SIG-M5 treated with dmso at 0.1 percent for 504 hours (cell line): ENCODE measurements at regions not wholly inside any gene's neighbourhood (a gene's known extent, or its start where the extent isn't known, plus 50 kb on each side); places are given as distances from the start of the nearest gene placed in this dataset.
"Not testable (repeated sequence)": the region's sequence is repeated elsewhere in the genome, so short reads cannot be mapped to it uniquely, and the experiment has no call there.

Source experiments
- DNase-seq: peaks from one replicate; lab custom pipeline; 2025; ENCODE audit not compliant: unreplicated experiment; lab: John Stamatoyannopoulos, UW

DNA sequence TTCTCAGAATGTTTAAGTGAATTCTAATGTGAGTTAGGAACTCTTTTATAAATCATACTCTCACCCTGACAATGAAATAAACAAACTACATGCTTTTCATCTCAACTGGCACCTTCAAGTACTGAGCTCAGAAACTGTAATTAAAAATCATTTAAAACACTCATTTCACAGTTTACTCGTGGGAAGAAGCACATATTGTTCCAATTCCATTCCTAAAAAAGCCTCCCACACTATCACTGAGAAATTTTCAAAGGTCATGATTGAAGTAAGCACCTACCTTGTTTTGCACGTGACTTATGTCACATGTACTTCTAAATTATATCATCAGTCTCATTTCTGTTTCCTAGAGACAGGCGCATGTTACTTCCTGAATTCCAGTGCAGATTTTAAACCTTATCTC, 678.1 kb upstream of the SLC8A1 start:
- no peak for DNase-seq

DNA sequence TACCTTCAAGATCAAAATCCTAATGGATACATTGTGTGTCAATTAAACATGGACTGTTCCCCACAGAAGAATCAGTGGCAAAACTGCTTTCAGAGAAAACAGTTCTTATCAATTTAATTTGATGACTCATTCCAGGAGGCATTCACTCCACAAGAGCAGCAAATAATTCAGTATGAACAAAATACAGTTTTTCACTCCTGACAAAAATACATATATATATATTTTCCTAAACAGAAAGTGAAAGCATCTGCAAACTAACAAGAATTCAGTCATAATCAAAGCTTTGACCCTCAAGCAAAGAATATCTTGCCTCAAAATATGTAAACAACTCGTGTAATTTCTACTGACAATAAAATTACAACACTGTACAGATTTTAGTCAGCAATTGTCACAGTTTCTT, 685.1 kb upstream of the SLC8A1 start:
- DNase-seq, result no peak

DNA sequence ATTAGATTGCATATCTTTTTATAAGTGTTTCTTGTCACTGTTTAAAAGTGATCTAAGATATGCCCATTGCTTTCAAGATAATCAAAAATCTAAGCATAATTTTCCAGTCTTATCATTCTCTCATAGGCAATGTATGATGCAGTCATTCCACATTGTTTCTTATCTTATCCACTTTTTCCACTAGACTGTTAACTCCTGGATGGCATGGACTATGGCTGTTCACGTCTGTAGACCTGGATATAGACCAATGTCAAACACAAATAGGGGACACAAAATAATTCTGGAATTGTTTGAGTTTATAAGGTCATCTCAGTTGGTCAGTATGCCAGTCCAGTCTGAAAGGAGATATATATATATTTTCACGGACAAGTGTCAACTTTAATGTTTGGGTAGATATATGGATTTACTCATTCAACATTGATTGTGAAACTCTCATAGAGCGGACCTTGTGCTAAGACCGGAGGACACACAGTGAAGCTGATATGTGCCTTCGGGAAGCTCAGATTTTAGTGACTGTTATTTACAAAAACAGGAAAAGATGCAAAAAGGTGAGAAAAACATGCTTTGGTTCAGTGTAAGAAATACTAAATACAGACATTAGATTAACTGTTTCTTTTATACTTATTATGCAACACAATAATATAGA, 689.4 kb upstream of the SLC8A1 start:
- no peak for DNase-seq

DNA sequence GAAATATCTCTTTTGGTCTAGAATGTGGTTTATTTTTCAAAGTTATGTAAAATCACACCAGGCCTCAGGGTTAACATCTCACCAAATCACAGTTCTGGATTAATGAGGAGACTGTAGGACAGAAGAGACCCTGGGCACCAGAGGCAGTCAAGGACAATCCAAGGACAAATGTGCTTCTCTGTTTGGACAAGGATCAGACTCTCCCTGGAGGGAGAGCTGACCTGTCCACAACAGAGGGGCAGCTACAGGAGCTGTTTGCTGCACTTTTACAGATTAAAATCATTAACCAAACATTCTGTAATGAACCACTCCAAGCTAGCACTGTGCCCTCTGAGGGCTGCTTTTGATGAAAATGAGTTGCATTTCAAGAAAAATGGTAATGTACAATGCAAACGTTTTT, 690.6 kb upstream of the SLC8A1 start:
- no peak for DNase-seq

DNA sequence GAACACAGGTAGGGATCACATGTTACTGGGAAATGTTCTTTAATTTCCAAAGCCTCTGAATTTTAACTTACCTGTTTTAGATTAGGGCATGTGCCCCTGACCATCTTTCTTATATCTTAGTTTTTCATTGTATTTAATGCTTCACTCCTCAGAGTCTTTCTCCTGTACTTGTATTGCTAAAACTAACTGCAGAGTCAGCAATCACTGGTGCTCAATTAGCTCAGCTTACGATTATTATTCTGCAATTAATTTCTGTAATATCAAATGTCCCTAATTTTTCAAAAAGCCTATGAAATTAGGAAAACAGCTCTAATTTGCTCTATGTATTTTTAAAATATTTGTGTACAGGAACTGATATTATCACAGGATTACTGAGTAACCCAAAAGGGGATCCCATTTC, 693.2 kb upstream of the SLC8A1 start:
- DNase-seq, result no peak

DNA sequence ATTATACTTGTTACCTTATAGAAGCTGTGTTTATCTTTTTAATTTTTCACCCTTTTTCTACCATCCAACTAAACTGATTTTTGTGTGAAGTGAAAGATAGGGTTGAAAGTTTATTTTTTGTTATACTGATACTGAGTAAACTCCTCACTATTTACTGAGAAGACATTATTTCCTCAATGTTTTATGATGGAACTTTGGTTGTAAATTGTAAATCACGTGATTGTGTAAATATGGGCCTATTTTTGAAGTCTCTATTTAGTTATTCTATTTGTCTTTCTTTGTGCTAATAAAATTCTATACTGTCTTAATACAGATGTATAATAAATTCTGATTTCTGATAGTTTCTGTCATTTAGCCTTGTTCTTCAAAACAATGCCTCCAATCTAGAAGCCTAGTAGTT, 697.2 kb upstream of the SLC8A1 start:
- DNase-seq, result no peak

DNA sequence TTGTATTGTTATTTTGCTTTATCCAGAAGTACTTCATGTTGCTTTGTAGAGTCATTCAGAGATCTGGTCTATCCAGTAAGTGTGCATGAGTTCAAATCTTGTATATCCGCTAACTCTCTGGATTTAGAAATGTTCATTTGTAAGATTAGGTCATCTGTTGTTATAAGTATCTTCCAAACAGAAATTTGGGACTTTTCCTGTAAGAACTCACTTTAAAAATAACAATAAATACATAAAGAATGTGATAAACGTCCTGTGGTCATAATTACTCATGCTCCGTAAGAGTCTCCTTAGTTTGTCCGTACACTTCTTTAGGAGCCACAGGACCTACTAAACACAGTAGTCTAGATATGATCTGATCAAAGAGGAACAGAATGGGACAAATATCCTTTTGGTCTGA, 699.9 kb upstream of the SLC8A1 start:
- DNase-seq, result no peak

DNA sequence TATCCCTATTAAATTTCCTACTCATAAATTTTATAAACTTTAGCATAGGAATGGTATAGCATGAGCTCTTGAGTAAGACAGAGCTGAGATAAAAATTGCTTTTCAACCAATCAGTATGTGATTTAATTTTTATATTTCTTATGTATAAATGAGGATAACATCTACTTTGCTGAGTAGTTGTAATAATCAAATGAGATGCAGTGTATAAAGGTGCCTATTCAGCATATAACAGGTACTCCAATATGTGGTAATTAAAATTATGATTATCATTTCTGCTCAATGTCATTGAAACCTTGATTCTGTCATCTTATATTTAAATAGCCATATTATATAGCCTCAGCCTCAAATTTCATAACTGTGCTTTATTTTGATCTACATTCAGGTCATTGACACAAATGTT, 700.4 kb upstream of the SLC8A1 start:
- no peak for DNase-seq

DNA sequence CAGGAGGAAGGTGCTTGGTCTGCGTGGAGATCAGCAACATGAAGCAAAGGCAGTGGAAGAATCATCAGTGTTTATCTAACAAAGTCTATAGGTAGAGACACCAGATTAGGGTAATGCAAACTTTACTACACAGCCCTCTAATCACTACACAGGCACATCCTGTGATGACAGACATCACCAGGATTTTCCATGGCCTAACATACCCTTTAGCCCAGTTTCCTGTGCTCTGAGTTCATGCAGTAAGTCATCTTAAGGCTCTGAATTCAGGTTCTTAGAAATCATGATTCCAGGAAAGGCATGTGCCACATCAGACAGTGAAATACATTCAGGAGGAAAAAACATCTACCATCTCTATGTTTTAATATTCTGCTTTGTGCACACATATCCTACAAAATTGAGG, 708.5 kb upstream of the SLC8A1 start:
- DNase-seq, result no peak

DNA sequence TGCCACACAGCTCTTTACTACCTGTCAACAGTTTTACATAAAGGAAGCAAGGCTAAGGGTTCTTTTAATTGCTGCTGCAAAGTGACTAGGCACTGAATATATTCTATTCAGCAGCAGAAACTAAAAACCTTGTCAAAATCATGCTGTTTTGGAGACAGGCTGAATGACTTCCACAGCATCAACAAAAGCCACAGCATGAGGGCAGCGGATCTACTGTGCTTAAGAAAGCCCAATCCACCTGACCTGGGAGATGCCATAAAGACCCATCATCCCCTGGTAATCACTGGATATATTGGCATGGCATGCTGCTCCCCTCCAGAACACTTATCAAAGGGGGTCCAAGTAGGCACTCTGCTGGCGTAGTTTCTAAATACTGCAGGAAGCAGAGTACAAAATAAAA, 715.1 kb upstream of the SLC8A1 start:
- DNase-seq, result no peak

DNA sequence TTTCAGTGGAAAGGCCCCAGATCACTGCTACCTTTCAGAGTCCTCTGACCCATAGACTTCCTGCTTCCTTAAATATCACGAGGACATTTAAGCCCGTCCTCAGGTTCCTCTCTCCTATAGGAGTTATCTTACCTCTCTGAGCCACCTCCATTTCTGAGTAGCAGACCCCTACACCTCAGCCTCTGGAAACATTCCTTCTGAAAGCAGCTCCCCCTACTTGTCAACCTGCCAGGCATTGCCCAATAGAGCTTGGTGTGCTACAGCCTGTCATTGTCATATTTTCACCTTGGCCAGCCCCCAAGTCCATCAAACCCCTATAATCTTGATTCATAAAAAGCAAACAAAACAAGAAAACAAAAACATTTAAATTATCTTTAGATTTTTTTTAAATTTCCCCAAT, 717.9 kb upstream of the SLC8A1 start:
- DNase-seq, result no peak

DNA sequence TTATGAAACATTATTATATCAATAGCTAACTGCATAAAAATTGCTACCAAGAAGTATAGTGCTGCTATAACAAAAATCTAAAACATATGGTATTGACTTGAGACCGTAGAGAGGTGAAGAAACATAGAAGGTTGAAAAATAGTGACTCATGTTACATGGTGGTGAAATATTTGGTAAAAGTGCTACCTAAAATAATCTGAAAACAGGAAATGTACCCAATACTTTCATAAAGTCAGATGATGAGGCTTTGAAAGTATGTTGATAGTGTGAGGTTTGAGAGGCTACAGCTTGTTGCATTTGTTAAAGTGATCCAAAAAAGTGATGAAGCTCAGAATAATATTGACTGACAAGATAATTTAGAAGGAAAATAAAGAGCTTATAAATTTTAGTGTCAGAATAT, 718.7 kb upstream of the SLC8A1 start:
- no peak for DNase-seq

DNA sequence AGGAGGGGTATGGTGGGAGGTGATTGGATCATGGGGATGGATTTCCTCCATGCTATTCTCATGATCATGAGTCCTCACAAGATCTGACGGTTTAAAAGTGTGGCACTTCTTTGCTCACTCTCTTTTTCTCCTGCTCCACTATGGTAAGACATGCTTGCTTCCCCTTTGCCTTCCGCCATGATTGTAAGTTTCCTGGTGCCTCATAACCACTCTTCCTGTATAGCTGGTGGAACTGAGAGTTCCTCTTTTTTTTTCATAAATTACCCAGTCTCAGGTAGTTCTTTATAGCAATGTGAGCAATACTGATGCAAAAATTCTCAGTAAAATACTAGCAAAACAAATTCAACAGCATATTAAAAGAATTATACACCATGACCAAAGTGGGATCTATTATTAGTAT, 728.5 kb upstream of the SLC8A1 start:
- DNase-seq, result no peak

DNA sequence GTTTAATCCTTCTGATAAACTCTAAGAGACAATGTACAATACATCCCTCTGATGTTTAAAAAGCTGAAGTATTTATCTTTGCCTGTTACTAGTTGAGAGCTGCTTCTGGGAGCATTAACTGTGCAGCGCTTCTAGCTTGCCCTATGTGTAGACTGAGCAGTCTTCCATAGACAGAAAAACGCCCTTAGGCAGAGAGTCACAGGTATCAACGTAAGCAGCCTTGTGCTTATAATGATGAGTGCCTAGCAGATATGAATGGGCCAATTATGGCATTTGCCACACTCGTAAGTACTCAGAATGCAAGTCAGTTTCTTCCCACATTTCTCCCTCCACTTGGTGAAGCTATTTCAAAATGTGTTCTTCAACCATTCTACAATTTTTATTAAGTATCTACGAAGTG, 731.1 kb upstream of the SLC8A1 start:
- no peak for DNase-seq

DNA sequence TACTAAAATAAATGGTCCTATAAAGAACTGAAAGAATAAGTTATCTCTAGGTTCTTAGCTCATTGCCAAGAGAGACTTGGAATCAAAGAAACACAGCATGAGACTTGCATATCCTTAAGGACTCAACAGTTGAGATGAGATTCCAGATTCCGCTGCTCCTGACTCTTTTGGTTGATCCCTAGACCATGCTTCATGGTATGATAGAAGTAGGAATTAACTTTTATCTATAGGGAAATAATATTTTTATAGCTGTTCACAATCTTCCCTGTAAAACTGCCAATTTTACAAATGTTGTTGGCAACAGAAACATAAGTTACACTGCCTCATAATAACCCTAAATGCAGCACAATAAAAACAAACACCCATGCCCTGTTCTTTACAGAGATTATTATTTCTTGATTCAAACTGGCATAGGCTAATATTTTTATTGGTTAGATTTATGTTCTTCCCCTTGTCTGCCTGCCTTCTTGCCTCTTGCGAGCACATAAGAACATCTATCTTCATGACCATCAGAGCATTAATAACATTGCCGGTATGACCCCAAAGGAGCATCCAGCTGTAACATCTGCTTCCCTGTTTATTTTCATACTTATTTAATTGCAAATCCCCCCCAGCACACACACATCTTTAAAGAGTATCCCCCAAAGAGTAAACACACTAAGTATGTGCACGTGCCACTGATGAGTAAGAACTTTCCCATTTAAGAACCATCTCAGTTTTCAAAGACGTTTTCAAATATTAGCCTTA, 735.7 kb upstream of the SLC8A1 start:
- no peak for DNase-seq

DNA sequence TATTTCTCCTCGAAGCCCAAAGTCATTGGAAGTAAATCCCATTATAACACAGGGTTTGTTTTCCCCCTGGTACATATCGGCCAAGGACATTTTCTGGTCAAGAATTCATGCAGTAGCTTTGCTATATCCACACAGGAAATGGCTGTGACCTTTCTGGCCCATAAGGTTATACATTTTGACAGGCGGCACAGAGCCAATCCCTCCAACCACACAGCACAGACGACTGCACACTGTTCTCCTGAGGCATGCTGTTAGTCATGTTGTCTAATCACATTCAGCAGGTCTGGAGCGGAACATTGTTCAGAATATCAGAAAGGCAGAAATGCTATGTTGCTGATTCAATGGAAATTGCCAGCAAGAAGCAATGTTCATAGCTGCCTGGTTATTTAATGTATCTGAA, 742.3 kb upstream of the SLC8A1 start:
- DNase-seq, result no peak

DNA sequence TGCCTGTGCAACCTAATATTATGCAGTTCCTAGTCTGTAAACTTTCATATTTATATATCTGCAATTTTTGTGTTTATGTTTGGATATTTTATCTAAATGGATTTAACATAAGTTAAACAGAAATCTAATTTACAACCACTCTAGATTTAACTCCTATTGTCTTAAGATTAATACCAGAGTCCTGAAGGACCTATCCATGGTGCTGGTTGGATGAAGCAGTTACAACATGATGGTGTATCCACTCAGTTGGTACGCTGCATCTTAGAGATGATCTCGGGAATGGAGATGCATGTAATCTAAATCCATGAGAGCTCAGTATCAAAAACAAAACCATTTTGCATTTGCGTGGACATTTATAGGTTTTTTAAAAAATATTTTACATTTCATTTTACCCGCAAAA, 745.9 kb upstream of the SLC8A1 start:
- DNase-seq, result no peak

DNA sequence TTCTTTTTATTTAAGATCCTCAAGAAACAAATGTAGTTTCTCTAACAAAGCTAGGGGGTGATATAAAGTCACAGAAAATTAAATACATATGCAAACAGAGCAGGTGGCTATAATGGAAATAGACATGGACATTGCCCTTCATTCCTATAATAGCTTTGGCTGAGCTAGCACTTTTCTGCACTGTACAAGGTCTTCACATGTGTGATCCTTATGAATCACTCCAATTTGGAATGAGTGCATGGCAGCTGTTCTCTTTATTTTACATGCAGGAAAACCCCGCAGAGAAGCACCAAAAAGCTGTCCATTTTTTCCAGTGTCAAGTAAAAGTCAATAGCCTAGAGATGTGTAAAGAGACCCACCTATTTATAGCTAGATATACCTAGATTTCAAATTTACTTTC, 747.4 kb upstream of the SLC8A1 start:
- no peak for DNase-seq

DNA sequence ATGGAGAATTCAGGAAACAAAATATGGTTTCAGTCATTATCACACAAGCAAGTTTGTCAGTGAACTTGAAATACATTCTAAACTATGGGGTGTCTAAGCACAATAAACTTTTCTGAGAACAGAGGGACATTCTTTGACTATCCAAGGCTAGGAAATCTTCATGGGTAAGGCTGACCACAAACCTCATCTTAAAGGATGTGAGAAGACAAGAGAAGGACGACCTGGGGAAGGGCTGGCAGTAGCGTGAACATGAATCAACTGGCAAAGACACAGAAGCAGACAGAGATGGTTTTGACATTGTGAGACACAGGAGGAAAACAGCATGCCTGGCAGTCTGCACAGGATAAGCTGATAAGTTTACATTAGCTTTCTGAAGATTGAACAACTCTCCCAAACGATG, 752.4 kb upstream of the SLC8A1 start:
- DNase-seq, result no peak

DNA sequence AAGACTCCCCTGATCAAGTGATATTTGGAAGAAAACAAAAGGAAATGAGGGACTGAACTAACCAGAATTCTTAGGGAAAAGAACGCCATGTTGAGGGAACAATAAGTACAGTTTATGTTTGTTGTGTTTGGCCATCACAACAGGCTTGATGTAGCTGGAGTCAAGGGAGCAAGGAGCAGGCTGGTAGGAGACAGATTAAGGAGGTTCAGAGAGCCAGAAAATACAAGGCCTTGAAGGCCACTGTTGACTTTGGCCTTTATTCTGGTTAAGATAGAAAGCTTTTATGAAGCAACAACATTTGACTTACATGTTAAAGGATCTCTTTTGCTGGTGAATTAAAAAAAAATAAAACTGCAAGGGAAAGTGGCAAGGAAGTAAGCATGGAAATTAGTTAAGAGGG, 754.1 kb upstream of the SLC8A1 start:
- DNase-seq, result no peak

DNA sequence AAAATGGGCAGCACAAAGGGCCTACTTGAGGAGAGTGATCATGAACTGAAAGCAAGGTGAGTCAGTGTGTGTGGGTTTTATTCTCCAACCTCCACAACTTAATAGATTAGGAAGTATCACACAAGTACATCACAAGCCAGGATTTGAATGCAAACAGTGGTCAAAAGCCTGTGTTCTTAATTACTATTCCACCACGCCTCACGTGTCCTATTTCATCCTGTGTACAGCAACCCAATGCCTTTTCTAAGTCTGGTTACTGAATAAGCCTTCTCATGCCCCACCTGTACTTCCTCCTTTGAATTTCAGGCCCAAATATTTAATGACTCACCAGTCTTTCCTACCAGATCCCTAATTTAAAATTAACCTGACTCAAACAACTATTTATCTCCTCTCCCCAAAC, 755.7 kb upstream of the SLC8A1 start:
- DNase-seq, result no peak

DNA sequence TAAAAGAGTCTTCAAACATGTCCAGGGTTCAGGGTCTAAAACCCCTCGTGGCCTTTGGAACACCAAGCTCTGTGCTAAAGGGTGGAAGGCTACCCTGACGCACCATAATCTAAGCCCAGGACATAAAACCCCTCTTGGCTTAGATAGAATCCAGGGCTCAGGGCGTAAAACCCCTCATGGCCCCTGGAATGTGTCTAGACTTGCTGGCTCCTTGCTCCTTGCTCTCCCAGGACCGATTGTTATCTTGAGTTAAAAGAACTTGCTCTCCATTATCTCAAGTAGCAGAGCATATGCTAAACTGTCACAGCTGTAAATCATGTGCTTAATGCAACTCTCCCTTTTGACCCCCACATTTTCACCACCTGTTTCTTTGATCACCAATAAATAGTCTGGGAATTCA, 758.1 kb upstream of the SLC8A1 start:
- not testable (repeated sequence) for DNase-seq

DNA sequence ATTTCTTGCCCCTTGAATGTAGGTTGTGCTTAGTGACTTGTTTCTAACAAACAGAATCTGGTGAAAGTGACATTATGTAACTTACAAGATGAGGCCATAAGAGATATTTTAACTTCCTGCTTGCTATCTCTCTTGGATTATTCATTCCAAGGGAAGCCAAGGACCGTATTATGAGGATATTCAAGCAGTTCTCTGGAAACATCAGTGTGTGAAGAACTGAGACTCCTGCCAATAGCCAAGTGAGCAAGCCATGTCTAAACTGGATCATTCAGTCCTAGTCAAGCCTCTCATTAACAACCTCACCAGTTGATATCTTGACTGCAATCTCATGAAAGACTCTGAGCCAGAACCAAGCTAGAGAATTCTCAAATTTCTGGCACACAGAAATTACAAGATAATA, 765.1 kb upstream of the SLC8A1 start:
- DNase-seq, result no peak
